OCI-LY7 (cell line): ENCODE measurements at regions not wholly inside any gene's neighbourhood (a gene's known extent, or its start where the extent isn't known, plus 50 kb on each side); places are given as distances from the start of the nearest gene placed in this dataset.

ENCODE experiments used
- BruUV-seq: library from RNA; stranded (reverse); fragments of 400-500 nt; replicated peaks from 2 replicates; lab custom pipeline; 2021; lab: Mats Ljungman, UMichigan
- CTCF ChIA-PET: fragments of 300-600 bp; sonication (Branson Sonifier 250); formaldehyde crosslinking; loops from one replicate; lab custom pipeline; 2022; ENCODE audit warnings: antibody characterized with exemption; ENCODE audit not compliant: unreplicated experiment; lab: Charles Lee
- POLR2A ChIA-PET: fragments of 300-600 bp; sonication (Branson Sonifier 250); formaldehyde crosslinking; loops from one replicate; lab custom pipeline; 2022; ENCODE audit warnings: antibody characterized with exemption; lab: Charles Lee
- DNase-seq: peaks from one replicate; pipeline ENCODE4 v3.0.0-alpha.2; 2015; ENCODE audit warnings: low spot score
- H2AFZ ChIP-seq: fragments of 200-600 bp; sonication (generic), shearing (Covaris generic); 2 replicates; pipeline ENCODE4 v1.6.1; 2014; ENCODE audit warnings: mild to moderate bottlenecking, antibody characterized with exemption, low read length, moderate library complexity
- H3K27ac ChIP-seq: fragments of 200-600 bp; sonication (generic); 2 replicates; pipeline ENCODE4 v1.5.1; 2014; ENCODE audit warnings: mixed run types, low read depth, mild to moderate bottlenecking, moderate library complexity, low read length, inconsistent platforms; ENCODE audit not compliant: poor library complexity, severe bottlenecking
- H3K36me3 ChIP-seq: fragments of 200-600 bp; sonication (generic); 2 replicates; pipeline ENCODE4 v1.6.1; 2014; ENCODE audit warnings: mild to moderate bottlenecking, antibody characterized with exemption, low read length, moderate library complexity, mixed read lengths; ENCODE audit not compliant: insufficient read depth
- H3K4me1 ChIP-seq: fragments of 200-600 bp; sonication (generic); 2 replicates; pipeline ENCODE4 v1.5.1; 2014; ENCODE audit warnings: mild to moderate bottlenecking, low read length; ENCODE audit not compliant: insufficient read depth, poor library complexity, severe bottlenecking
- H3K4me2 ChIP-seq: fragments of 200-600 bp; sonication (generic); 2 replicates; pipeline ENCODE4 v1.6.1; 2014; ENCODE audit warnings: mild to moderate bottlenecking, low read length
- H3K4me3 ChIP-seq: fragments of 200-600 bp; sonication (generic); 2 replicates; pipeline ENCODE4 v1.5.1; 2014; ENCODE audit warnings: mild to moderate bottlenecking, low read depth, low read length; ENCODE audit not compliant: poor library complexity, severe bottlenecking
- H3K79me2 ChIP-seq: fragments of 200-600 bp; sonication (generic); 2 replicates; pipeline ENCODE4 v1.6.1; 2016; ENCODE audit warnings: low read depth, mild to moderate bottlenecking, low read length, moderate library complexity, mixed read lengths; ENCODE audit not compliant: insufficient read depth
- H3K9me2 ChIP-seq: fragments of 200-600 bp; sonication (generic); 2 replicates; pipeline ENCODE4 v1.6.1; 2016; ENCODE audit warnings: mild to moderate bottlenecking, low read length, mixed read lengths; ENCODE audit not compliant: insufficient read depth
- H3K9me3 ChIP-seq: fragments of 200-600 bp; sonication (generic); 2 replicates; pipeline ENCODE4 v1.6.1; 2014; ENCODE audit warnings: mild to moderate bottlenecking, mixed run types, low read length, mixed read lengths
- H4K20me1 ChIP-seq: fragments of 200-600 bp; sonication (generic); 2 replicates; pipeline ENCODE4 v1.6.1; 2014; ENCODE audit warnings: mild to moderate bottlenecking, antibody characterized with exemption, low read length, moderate library complexity, mixed read lengths; ENCODE audit not compliant: insufficient read depth
- CTCF ChIP-seq: fragments of 200-600 bp; sonication (generic); conservative IDR thresholded peaks from 2 replicates; pipeline ENCODE4 v1.5.1; 2014; ENCODE audit warnings: mild to moderate bottlenecking, antibody characterized with exemption, low read length, moderate library complexity, mixed read lengths
- EZH2phosphoT487 ChIP-seq: fragments of 200-600 bp; sonication (generic); IDR thresholded peaks from 2 replicates; pipeline ENCODE4 v1.6.1; 2018; ENCODE audit warnings: low read depth, borderline replicate concordance, mild to moderate bottlenecking, mixed run types, antibody characterized with exemption, low read length, moderate library complexity, mixed read lengths
- intact Hi-C: fragments of 100-400 bp; cut with micrococcal nuclease; formaldehyde crosslinking; loops from one replicate; pipeline ENCODE4 v1.10.0; 2022; ENCODE audit not compliant: unreplicated experiment

GRCh38 chr17:71980171-71980570 is 140.6 kb upstream of the SOX9 start:
- H3K36me3 ChIP-seq: no peaks in the 10 kb centered on the region
- H3K9me3 ChIP-seq: no peaks in the 10 kb centered on the region
- no peaks in the 10 kb centered on the region for H3K9me2 ChIP-seq
- H4K20me1 ChIP-seq: no peaks in the 10 kb centered on the region
- no peaks in the 10 kb centered on the region for H3K79me2 ChIP-seq
- intact Hi-C loops: no loop called here
- no peak overlapping the region for H2AFZ ChIP-seq
- CTCF ChIA-PET: no interaction called here
- no peak for TF ChIP-seq CTCF
- TF ChIP-seq EZH2phosphoT487: no peak
- H3K4me1 ChIP-seq: no peaks in the 10 kb centered on the region
- H3K27ac ChIP-seq: no peak overlapping the region
- BruUV-seq: no TSS peak
- no peak overlapping the region for H3K4me3 ChIP-seq
- POLR2A ChIA-PET: no interaction called here
- DNase-seq: no peak
- no peak overlapping the region for H3K4me2 ChIP-seq

- intact Hi-C loops: no loop called here
- ChIA-PET POLR2A (interaction anchor here (0.6 to 1.4 kb wide), 2 partner anchors 8 to 791 kb away, joined by 3 read pairs; no protein-coding TSS in a partner anchor), CTCF (no interaction called here)
- no peaks in the 10 kb centered on the region for H3K36me3 ChIP-seq
- H3K4me2 ChIP-seq: no peak overlapping the region
- H3K4me1 ChIP-seq: peaks cover 20% of the 10 kb centered on the region
- H4K20me1 ChIP-seq: no peaks in the 10 kb centered on the region
- no peak overlapping the region for H3K4me3 ChIP-seq
- H3K27ac ChIP-seq: no peak overlapping the region
- TF ChIP-seq CTCF: no peak
- no peak for TF ChIP-seq EZH2phosphoT487
- no peak for DNase-seq
- H2AFZ ChIP-seq: no peak overlapping the region; the same call in 1 of the 2 replicates
- BruUV-seq: no TSS peak
- no peaks in the 10 kb centered on the region for H3K9me3 ChIP-seq
- H3K79me2 ChIP-seq: no peaks in the 10 kb centered on the region
- H3K9me2 ChIP-seq: no peaks in the 10 kb centered on the region
Observed at GRCh38 chr17:71983828-71984227, 137.0 kb upstream of the SOX9 start.

GRCh38 chr17:71985111-71986039 is 135.4 kb upstream of the SOX9 start:
- H3K4me3 ChIP-seq: no peak overlapping the region
- intact Hi-C loops: no loop called here
- TF ChIP-seq EZH2phosphoT487 (no peak), CTCF (no peak)
- no peaks in the 10 kb centered on the region for H3K9me2 ChIP-seq
- no peaks in the 10 kb centered on the region for H3K9me3 ChIP-seq
- H3K4me1 ChIP-seq: peaks cover 27% of the 10 kb centered on the region
- ChIA-PET POLR2A (interaction anchor here (0.6 to 0.9 kb wide), 3 partner anchors 18 to 1835 kb away, joined by 3 to 4 read pairs (median 3); no protein-coding TSS in a partner anchor), CTCF (no interaction called here)
- no TSS peak for BruUV-seq
- no peak overlapping the region for H3K4me2 ChIP-seq
- no peaks in the 10 kb centered on the region for H3K36me3 ChIP-seq
- H2AFZ ChIP-seq: no peak overlapping the region
- DNase-seq: no peak
- no peaks in the 10 kb centered on the region for H3K79me2 ChIP-seq
- H3K27ac ChIP-seq: no peak overlapping the region
- no peaks in the 10 kb centered on the region for H4K20me1 ChIP-seq
